Endothelial cell of umbilical vein (primary cell): ENCODE measurements at regions not wholly inside any gene's neighbourhood (a gene's known extent, or its start where the extent isn't known, plus 50 kb on each side); places are given as distances from the start of the nearest gene placed in this dataset.

Experiments used
- BruUV-seq: library from RNA; stranded (reverse); fragments of 400-500 nt; replicated peaks from 2 replicates; lab custom pipeline; 2021; lab: Mats Ljungman, UMichigan
- CTCF ChIA-PET: fragments of 300-600, 350-600 bp; sonication (Branson Sonifier 250); formaldehyde crosslinking; loops from one replicate; lab custom pipeline; 2021; ENCODE audit warnings: antibody characterized with exemption, inconsistent platforms; lab: Charles Lee
- POLR2A ChIA-PET: fragments of 300-600, 350-600 bp; sonication (Branson Sonifier 250); formaldehyde crosslinking; loops from one replicate; lab custom pipeline; 2021; ENCODE audit warnings: antibody characterized with exemption, inconsistent platforms; lab: Charles Lee
- DNase-seq: peaks from one replicate; pipeline ENCODE4 v3.0.0-alpha.2; 2011; ENCODE audit warnings: low read depth, low spot score
- FAIRE-seq: peaks from 2 replicates; lab custom pipeline; 2011; peaks lifted over from hg19 to GRCh38; lab: Jason Lieb, UNC
- H2AFZ ChIP-seq: 2 replicates; pipeline ENCODE4 v1.6.0; 2012; ENCODE audit warnings: low read depth, low read length, control low read depth, inconsistent platforms
- H3K27ac ChIP-seq: 2 replicates; pipeline ENCODE4 v1.5.1; 2011; ENCODE audit warnings: low read depth, mild to moderate bottlenecking, control low read depth, low read length, moderate library complexity; ENCODE audit not compliant: insufficient read depth
- H3K27me3 ChIP-seq, 2 experiments: 2 replicates each; pipeline versions ENCODE4 v1.6.0 to v1.6.1; 2011; ENCODE audit warnings: low read length in 2 of 2, mixed read lengths in 1 of 2; ENCODE audit not compliant: control insufficient read depth in 2 of 2, insufficient read depth in 2 of 2
- H3K36me3 ChIP-seq, 2 experiments: 2 replicates in 1 of 2; 3 replicates in 1 of 2; pipeline ENCODE4 v1.5.1; 2011; ENCODE audit warnings: low read length in 2 of 2, mild to moderate bottlenecking in 1 of 2, moderate library complexity in 1 of 2; ENCODE audit not compliant: control insufficient read depth in 2 of 2, insufficient read depth in 2 of 2; ENCODE audit errors: extremely low read depth in 1 of 2
- H3K4me1 ChIP-seq: 3 replicates; pipeline ENCODE4 v1.5.1; 2011; ENCODE audit warnings: mild to moderate bottlenecking, low read length; ENCODE audit not compliant: control insufficient read depth, insufficient read depth; ENCODE audit errors: extremely low read depth
- H3K4me2 ChIP-seq: 2 replicates; pipeline ENCODE4 v1.6.1; 2011; ENCODE audit warnings: low read length, control low read depth, mixed read lengths; ENCODE audit not compliant: insufficient read depth
- H3K4me3 ChIP-seq, 3 experiments: fragments of 200-600 bp in 1 of 3; sonication (generic), shearing (Covaris generic) in 1 of 3; replicated peaks in 1 of 3; 2 replicates each; pipeline ENCODE4 v1.5.1; 2011 to 2016; ENCODE audit warnings: control low read depth in 3 of 3, low read length in 3 of 3, mild to moderate bottlenecking in 2 of 3, inconsistent platforms in 1 of 3, low read depth in 1 of 3, moderate library complexity in 1 of 3; ENCODE audit not compliant: insufficient read depth in 1 of 3
- H3K79me2 ChIP-seq: 2 replicates; pipeline ENCODE4 v1.6.0; 2012; ENCODE audit warnings: low read length, inconsistent platforms; ENCODE audit not compliant: control insufficient read depth, insufficient read depth
- H3K9ac ChIP-seq: replicated peaks from 2 replicates; pipeline ENCODE3; 2011; ENCODE audit warnings: low read length, control low read depth; ENCODE audit not compliant: insufficient read depth; ENCODE audit errors: extremely low read depth
- H3K9me1 ChIP-seq: replicated peaks from 3 replicates; pipeline ENCODE4 v1.6.0; 2011; ENCODE audit warnings: mild to moderate bottlenecking, low read length; ENCODE audit not compliant: control insufficient read depth, insufficient read depth; ENCODE audit errors: extremely low read depth
- H3K9me3 ChIP-seq: replicated peaks from 2 replicates; pipeline ENCODE4 v1.5.1; 2012; ENCODE audit warnings: low read length, inconsistent platforms; ENCODE audit not compliant: control insufficient read depth, insufficient read depth
- H4K20me1 ChIP-seq: replicated peaks from 2 replicates; pipeline ENCODE3; 2011; ENCODE audit warnings: mild to moderate bottlenecking, low read length; ENCODE audit not compliant: control insufficient read depth, insufficient read depth; ENCODE audit errors: extremely low read depth
- CTCF ChIP-seq, 2 donors: IDR thresholded peaks; 1 replicate in 1 of 2; 2 replicates in 1 of 2; pipeline ENCODE4 v1.5.1; 2011; ENCODE audit warnings: low read length in 2 of 2, mild to moderate bottlenecking in 2 of 2, moderate library complexity in 2 of 2, control low read depth in 1 of 2, inconsistent platforms in 1 of 2, low read depth in 1 of 2; ENCODE audit not compliant: insufficient read depth in 1 of 2; ENCODE audit errors: extremely low read depth in 1 of 2
- EZH2 ChIP-seq: IDR thresholded peaks from 2 replicates; pipeline ENCODE4 v1.6.1; 2012; ENCODE audit warnings: borderline replicate concordance, low read depth, mild to moderate bottlenecking, moderate library complexity, low read length, inconsistent platforms; ENCODE audit not compliant: severe bottlenecking
- FOS ChIP-seq: IDR thresholded peaks from 2 replicates; pipeline ENCODE4 v1.6.1; 2011; ENCODE audit warnings: mild to moderate bottlenecking, low read length, moderate library complexity, borderline replicate concordance; ENCODE audit not compliant: insufficient read depth
- GATA2 ChIP-seq: IDR thresholded peaks from 2 replicates; pipeline ENCODE4 v1.7.0; 2011; ENCODE audit warnings: low read depth, mild to moderate bottlenecking, moderate library complexity, mixed read lengths, low read length; ENCODE audit not compliant: insufficient read length, insufficient read depth
- JUN ChIP-seq: IDR thresholded peaks from 2 replicates; pipeline ENCODE4 v1.6.1; 2011; ENCODE audit warnings: borderline replicate concordance, low read depth; ENCODE audit not compliant: insufficient read length, insufficient read depth
- MAX ChIP-seq: IDR thresholded peaks from 2 replicates; pipeline ENCODE4 v1.6.1; 2011; ENCODE audit not compliant: insufficient read depth, insufficient read length
- MYC ChIP-seq: IDR thresholded peaks from one replicate; pipeline ENCODE4 v1.6.1; 2011; ENCODE audit warnings: mild to moderate bottlenecking, low read depth, low read length
- POLR2A ChIP-seq: IDR thresholded peaks from 2 replicates; pipeline ENCODE4 v1.6.1; 2012; ENCODE audit warnings: low read depth, mild to moderate bottlenecking, control low read depth, low read length
- POLR2AphosphoS5 ChIP-seq: IDR thresholded peaks from 2 replicates; pipeline ENCODE4 v1.6.1; 2012; ENCODE audit warnings: low read depth, mild to moderate bottlenecking, control low read depth, low read length, moderate library complexity; ENCODE audit not compliant: insufficient read depth
- dilution Hi-C: fragments of 300-500 bp; cut with MboI; formaldehyde crosslinking; loops from one replicate; pipeline ENCODE4 v1.15.0; 2019; ENCODE audit warnings: low sequenced_read_pairs; ENCODE audit not compliant: extremely low pct_ligation_motif_present
- intact Hi-C: fragments of 100-400 bp; cut with micrococcal nuclease; formaldehyde crosslinking; loops from one replicate; pipeline ENCODE4 v1.10.0; 2022

GRCh38 chrX:25166546-25166945, 150.8 kb upstream of the ARX start:
- Histone ChIP-seq H3K4me2 (no peak overlapping the region), H3K9ac (no peak overlapping the region), H4K20me1 (no peaks in the 10 kb centered on the region), H2AFZ (no peak overlapping the region), H3K27ac (no peak overlapping the region), H3K4me3 (no peak overlapping the region), H3K9me1 (no peaks in the 10 kb centered on the region), H3K36me3 (no peaks in the 10 kb centered on the region), H3K9me3 (no peaks in the 10 kb centered on the region), H3K4me1 (peaks cover 3% of the 10 kb centered on the region), H3K79me2 (no peaks in the 10 kb centered on the region), H3K27me3 (no peaks in the 10 kb centered on the region)
- intact Hi-C loops (no loop called here), dilution Hi-C loops (no loop called here)
- ChIA-PET CTCF (no interaction called here), POLR2A (no interaction called here)
- no peak for TF ChIP-seq POLR2AphosphoS5
- TF ChIP-seq MAX = no peak
- TF ChIP-seq POLR2A = no peak
- TF ChIP-seq FOS = no peak
- no peak for TF ChIP-seq GATA2
- TF ChIP-seq CTCF (IDR thresholded peaks at IDR 0.05; ENCODE audit: extremely low read depth in 1 of 2, insufficient read depth in 1 of 2, low read depth in 1 of 2, low read length in 2 of 2) = no peak
- TF ChIP-seq MYC = no peak
- TF ChIP-seq EZH2 = no peak
- TF ChIP-seq JUN = no peak
- BruUV-seq = no TSS peak
- DNase-seq (no peak), FAIRE-seq (no peak)
